ENCODE measurements at regions not wholly inside any gene's neighbourhood (a gene's known extent, or its start where the extent isn't known, plus 50 kb on each side); places are given as distances from the start of the nearest gene placed in this dataset.

GRCh38 chr14:66094001-66094727 is 392.0 kb upstream of the CCDC196 start:
- TF ChIP-seq RARB (CRISPR knock-in tag; IDR thresholded peaks at IDR 0.05) (no peak), CSDC2 (CRISPR knock-in tag; IDR thresholded peaks at IDR 0.05) (no peak), PATZ1 (CRISPR knock-in tag; IDR thresholded peaks at IDR 0.05; ENCODE audit: borderline replicate concordance) (no peak), ARNTL (CRISPR knock-in tag; IDR thresholded peaks at IDR 0.05; ENCODE audit: borderline replicate concordance, low read depth) (no peak), ZFP3 (CRISPR knock-in tag; IDR thresholded peaks at IDR 0.05) (no peak), TOX (CRISPR knock-in tag; IDR thresholded peaks at IDR 0.05; ENCODE audit: borderline replicate concordance) (no peak)

Measured in SK-N-SH treated with all-trans-retinoic acid at 6 μM for 48 hours (cell line).